Parathyroid adenoma (tissue), 2 donors: ENCODE measurements at regions not wholly inside any gene's neighbourhood (a gene's known extent, or its start where the extent isn't known, plus 50 kb on each side); places are given as distances from the start of the nearest gene placed in this dataset.

ENCODE experiments used
- H2AFZ ChIP-seq: fragments of 300-600 bp; sonication (generic); one replicate; pipeline ENCODE4 v1.7.0; 2017; ENCODE audit warnings: antibody characterized with exemption, mild to moderate bottlenecking
- H3K27ac ChIP-seq: fragments of 300-600 bp; sonication (generic); one replicate; pipeline ENCODE4 v1.7.0; 2017
- H3K27me3 ChIP-seq: fragments of 300-600 bp; sonication (generic); one replicate; pipeline ENCODE4 v1.7.0; 2017; ENCODE audit warnings: low read length; ENCODE audit not compliant: control insufficient read depth, insufficient read depth
- H3K36me3 ChIP-seq: fragments of 300-600 bp; sonication (generic); one replicate; pipeline ENCODE4 v1.7.0; 2017; ENCODE audit warnings: low read length; ENCODE audit not compliant: control insufficient read depth, insufficient read depth
- H3K4me1 ChIP-seq: fragments of 300-600 bp; sonication (generic); one replicate; pipeline ENCODE4 v1.7.0; 2017; ENCODE audit warnings: control low read depth
- H3K4me2 ChIP-seq: fragments of 300-600 bp; sonication (generic); one replicate; pipeline ENCODE4 v1.7.0; 2017; ENCODE audit warnings: low read length
- H3K4me3 ChIP-seq: fragments of 300-600 bp; sonication (generic); one replicate; pipeline ENCODE4 v1.7.0; 2017; ENCODE audit warnings: low read depth, low read length
- H3K79me2 ChIP-seq: fragments of 300-600 bp; sonication (generic); one replicate; pipeline ENCODE4 v1.7.0; 2017; ENCODE audit warnings: control low read depth
- H3K9ac ChIP-seq: fragments of 300-600 bp; sonication (generic); one replicate; pipeline ENCODE4 v1.7.0; 2017; ENCODE audit warnings: mild to moderate bottlenecking
- H3K9me3 ChIP-seq: fragments of 300-600 bp; sonication (generic); one replicate; pipeline ENCODE4 v1.7.0; 2017; ENCODE audit warnings: low read length; ENCODE audit not compliant: control insufficient read depth
- CTCF ChIP-seq: fragments of 300-600 bp; sonication (generic); IDR thresholded peaks from one replicate; pipeline ENCODE4 v1.7.0; 2017; ENCODE audit warnings: antibody characterized with exemption, mild to moderate bottlenecking
- donor health status: primary hyperparathyroidism.

- no peak for TF ChIP-seq CTCF
- no peak overlapping the region for H3K4me3 ChIP-seq
- H3K9ac ChIP-seq: no peak overlapping the region
- H2AFZ ChIP-seq: no peak overlapping the region
- H3K9me3 ChIP-seq: no peaks in the 10 kb centered on the region
- no peaks in the 10 kb centered on the region for H3K36me3 ChIP-seq
- H3K79me2 ChIP-seq: no peaks in the 10 kb centered on the region
- no peaks in the 10 kb centered on the region for H3K4me1 ChIP-seq
- H3K4me2 ChIP-seq: no peak overlapping the region
- no peak overlapping the region for H3K27ac ChIP-seq
- no peaks in the 10 kb centered on the region for H3K27me3 ChIP-seq
These were observed 668.8 kb upstream of the KLF4 start for GRCh38 chr9:108158236-108158995.

- no peak for TF ChIP-seq CTCF
- no peaks in the 10 kb centered on the region for H3K4me1 ChIP-seq
- H3K27ac ChIP-seq: no peak overlapping the region
- H3K79me2 ChIP-seq: no peaks in the 10 kb centered on the region
- no peak overlapping the region for H3K9ac ChIP-seq
- no peaks in the 10 kb centered on the region for H3K9me3 ChIP-seq
- no peaks in the 10 kb centered on the region for H3K27me3 ChIP-seq
- H2AFZ ChIP-seq: no peak overlapping the region
- H3K4me2 ChIP-seq: no peak overlapping the region
- H3K36me3 ChIP-seq: no peaks in the 10 kb centered on the region
- H3K4me3 ChIP-seq: no peak overlapping the region
These were observed 666.9 kb upstream of the KLF4 start for GRCh38 chr9:108156270-108156998.

- TF ChIP-seq CTCF: no peak
- Histone ChIP-seq H3K4me3 (no peak overlapping the region), H3K9ac (no peak overlapping the region), H3K27me3 (no peaks in the 10 kb centered on the region), H3K4me1 (no peaks in the 10 kb centered on the region), H3K36me3 (no peaks in the 10 kb centered on the region), H3K27ac (no peak overlapping the region), H3K4me2 (no peak overlapping the region), H3K9me3 (no peaks in the 10 kb centered on the region), H2AFZ (no peak overlapping the region), H3K79me2 (no peaks in the 10 kb centered on the region)
These were observed 663.8 kb upstream of the KLF4 start for GRCh38 chr9:108153416-108153815.

- no peak overlapping the region for H2AFZ ChIP-seq
- H3K9ac ChIP-seq: no peak overlapping the region
- H3K4me2 ChIP-seq: no peak overlapping the region
- H3K27ac ChIP-seq: peak overlapping the region; percentile 39
- no peaks in the 10 kb centered on the region for H3K36me3 ChIP-seq
- no peaks in the 10 kb centered on the region for H3K4me1 ChIP-seq
- H3K9me3 ChIP-seq: no peaks in the 10 kb centered on the region
- no peak overlapping the region for H3K4me3 ChIP-seq
- H3K79me2 ChIP-seq: no peaks in the 10 kb centered on the region
- no peaks in the 10 kb centered on the region for H3K27me3 ChIP-seq
- no peak for TF ChIP-seq CTCF
These were observed 661.4 kb upstream of the KLF4 start for GRCh38 chr9:108150736-108151586.
